GM12872 (cell line): ENCODE measurements at regions not wholly inside any gene's neighbourhood (a gene's known extent, or its start where the extent isn't known, plus 50 kb on each side); places are given as distances from the start of the nearest gene placed in this dataset.

ENCODE experiments used
- TF ChIP-seq, protein P1 (sequence below): IDR thresholded peaks from 3 replicates; pipeline ENCODE4 v1.5.1; 2011; ENCODE audit warnings: low read depth, mild to moderate bottlenecking, low read length, moderate library complexity; ENCODE audit not compliant: insufficient read depth

DNA sequence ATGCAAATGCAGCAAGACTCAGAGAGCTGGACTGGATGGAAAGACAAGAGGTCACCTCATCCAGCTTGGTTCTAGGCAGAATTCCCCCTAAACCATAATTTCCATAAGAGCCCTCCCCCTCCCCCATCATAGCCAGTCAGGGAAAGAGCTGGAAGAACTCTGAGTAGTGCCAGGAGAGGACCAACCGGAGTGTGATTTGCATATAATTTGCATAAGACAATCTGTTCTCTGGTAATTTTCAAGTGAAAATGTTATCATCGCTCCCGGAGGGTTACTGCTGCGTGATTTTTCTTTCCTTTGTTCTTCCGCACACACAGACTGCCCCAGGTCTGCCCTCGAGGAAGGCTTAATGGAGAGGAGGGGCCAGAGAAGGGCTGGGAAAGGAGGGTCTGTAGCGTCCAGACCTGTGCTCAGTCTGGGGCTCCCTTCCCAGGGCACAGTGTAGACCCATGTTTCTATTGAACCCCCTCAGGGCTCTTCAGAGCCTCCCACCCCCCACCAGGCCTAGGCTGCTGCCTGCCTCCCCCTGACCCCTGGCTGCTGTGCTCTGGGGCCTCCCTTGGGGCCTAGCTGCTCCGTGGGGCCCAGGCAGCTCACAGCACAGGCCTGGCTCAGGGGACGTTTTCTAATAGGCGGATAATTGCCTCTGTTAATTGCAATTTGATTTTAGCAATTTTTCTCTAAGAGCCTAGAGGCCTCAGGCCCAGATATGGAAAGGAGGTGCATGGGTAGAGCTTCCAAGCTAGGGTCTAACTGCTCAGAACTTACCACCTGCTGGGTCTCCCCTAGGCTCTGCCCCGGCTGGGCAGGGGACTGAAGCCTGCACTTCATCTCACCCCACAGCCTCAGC, 90.4 kb upstream of the PJA1 start:
- TF ChIP-seq, protein P1, sequence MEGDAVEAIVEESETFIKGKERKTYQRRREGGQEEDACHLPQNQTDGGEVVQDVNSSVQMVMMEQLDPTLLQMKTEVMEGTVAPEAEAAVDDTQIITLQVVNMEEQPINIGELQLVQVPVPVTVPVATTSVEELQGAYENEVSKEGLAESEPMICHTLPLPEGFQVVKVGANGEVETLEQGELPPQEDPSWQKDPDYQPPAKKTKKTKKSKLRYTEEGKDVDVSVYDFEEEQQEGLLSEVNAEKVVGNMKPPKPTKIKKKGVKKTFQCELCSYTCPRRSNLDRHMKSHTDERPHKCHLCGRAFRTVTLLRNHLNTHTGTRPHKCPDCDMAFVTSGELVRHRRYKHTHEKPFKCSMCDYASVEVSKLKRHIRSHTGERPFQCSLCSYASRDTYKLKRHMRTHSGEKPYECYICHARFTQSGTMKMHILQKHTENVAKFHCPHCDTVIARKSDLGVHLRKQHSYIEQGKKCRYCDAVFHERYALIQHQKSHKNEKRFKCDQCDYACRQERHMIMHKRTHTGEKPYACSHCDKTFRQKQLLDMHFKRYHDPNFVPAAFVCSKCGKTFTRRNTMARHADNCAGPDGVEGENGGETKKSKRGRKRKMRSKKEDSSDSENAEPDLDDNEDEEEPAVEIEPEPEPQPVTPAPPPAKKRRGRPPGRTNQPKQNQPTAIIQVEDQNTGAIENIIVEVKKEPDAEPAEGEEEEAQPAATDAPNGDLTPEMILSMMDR, result no peak

DNA sequence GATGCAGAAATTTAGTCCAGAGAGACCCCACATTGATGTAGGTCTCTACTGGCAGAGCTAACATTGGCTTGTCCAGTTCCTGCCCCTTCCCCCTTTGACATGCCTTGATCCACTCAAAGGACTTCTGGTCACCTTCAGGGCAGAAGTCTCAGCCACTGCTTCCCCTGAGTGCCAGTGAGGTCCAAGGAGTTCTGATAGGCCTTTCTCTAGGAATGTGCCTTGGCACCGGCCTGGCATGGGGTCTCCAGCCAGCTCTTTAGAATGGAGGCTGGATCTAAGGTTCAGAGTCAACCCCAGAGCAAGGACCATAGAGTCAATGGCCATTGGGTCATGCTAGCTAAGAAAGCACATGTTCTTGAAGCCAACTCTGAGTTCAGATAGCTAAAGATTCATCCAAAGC, 88.6 kb upstream of the PJA1 start:
- TF ChIP-seq, protein P1, result no peak

DNA sequence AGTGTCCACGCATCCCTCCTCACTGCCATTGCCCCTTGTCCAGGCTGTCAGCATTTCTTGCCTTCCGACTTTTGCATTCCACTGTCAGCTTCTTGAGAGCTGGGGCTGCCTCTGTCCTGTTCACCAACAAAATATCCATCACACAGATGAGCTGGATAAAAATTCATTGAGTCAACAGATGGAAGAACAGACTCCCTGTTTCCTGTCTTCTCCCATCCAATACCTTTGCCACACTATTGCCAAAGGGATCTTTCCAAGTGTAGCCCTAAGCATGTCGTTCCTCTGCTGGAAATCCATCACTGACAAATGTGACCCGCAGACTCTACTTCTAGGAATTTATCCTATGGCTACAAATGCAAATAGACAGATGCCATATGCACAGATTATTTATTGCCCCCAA, 78.0 kb upstream of the PJA1 start:
- TF ChIP-seq, protein P1, result no peak

DNA sequence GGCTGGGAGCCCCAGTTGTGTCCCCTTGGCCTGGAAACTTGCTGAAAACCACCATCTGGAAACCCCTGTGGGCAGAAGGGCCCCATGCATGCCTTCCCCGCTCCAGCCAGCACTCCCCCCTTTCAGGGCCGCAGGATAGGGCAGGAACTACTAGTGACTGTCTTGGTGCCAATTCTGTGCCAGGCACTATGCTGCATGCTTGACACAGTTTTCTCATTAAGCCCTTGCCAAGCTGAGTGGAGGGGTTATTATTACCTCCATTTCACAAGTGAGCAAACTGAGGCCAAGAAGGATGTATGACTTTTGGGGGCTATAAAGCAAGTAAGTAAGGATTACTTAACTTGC, 73.6 kb upstream of the PJA1 start:
- TF ChIP-seq, protein P1, result no peak

DNA sequence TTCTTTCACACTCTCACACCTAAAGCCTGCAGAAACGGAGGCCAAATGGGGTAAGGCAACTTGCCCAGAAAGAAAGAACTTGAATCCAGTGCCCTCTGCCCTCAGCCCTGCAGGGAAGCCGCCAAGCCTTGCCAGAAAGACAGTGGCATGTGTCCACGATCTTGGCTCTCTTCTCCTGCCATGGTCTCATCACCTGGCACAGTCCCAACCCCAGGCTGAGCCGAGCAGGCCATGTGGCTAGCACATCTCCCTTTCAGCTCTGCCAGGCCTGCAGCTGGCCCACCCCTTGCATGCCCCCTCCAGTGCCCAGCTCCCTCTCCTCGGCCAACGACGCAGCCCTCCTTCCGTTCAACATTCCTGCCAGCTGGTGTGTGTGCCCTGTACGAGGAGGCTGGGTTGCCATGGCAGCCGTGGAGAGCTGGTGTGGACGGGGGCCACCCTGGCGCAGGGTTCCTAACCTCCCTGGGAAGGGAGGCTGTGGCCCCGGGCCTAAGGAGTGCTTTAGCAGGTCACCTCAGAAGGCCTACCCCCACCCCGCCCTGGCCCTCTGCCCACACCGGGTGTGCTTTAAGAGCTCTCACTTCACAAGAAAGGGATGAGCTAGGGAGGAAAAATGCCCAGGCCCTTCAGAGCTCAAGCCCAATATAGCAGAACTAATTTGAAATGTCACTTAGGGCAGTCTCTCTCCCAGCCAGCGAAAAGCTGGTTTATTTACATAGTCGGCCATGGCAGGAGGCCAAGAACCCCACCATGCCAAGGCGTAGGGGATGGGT, 73.0 kb upstream of the PJA1 start:
- TF ChIP-seq, protein P1, result no peak

DNA sequence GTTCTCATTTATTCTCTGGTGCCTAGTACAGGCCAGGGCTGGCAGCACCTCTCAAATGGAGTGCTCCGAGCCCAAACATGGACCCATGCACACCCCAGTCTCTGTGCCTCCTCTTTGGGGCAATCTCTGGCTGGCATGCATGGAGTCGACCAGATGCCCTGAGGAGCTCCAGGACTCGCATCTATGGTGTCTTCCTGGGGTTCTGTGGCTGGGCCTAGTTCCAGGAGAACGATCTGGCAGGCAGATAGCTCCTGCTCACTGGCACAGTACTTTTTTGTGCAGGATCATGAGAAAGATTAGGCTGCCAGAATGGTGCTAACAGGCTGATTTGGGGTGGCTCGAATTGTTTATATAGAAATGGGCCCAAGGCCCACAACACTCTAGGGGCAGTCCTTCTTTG, 72.0 kb upstream of the PJA1 start:
- TF ChIP-seq, protein P1, result no peak

DNA sequence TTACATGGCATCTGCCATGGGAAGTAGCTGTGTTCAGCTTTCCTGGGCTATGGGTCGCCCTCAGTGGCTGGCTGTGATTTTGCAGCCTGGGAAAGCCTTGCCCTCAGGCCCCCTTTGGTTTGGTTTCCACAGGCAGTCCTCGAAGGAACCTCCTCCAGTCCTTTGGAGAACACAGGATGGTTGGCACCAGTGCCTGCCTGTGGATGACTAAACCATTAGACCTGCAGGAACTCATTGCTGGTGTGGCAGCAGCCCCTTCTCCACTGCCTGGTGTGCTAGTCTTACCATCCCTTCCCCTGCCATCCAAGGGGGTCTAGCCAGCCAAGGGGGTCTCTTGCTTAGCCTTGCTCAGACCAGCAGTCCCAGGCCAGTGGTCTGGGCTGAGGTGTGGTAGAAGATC, 71.4 kb upstream of the PJA1 start:
- TF ChIP-seq, protein P1, result no peak
